HL-60 (cell line): ENCODE measurements at regions not wholly inside any gene's neighbourhood (a gene's known extent, or its start where the extent isn't known, plus 50 kb on each side); places are given as distances from the start of the nearest gene placed in this dataset.

Source experiments
- GABPA ChIP-seq: IDR thresholded peaks from 2 replicates; pipeline ENCODE4 v1.6.1; 2012; ENCODE audit warnings: low read depth
- POLR2AphosphoS5 ChIP-seq: IDR thresholded peaks from 2 replicates; pipeline ENCODE4 v1.6.1; 2012; ENCODE audit warnings: low read depth
- TF ChIP-seq, protein P1 (sequence below): IDR thresholded peaks from one replicate; pipeline ENCODE4 v1.5.1; 2011; ENCODE audit warnings: low read length, control low read depth, inconsistent platforms; ENCODE audit not compliant: insufficient read depth
- TF ChIP-seq, protein P2 (sequence below): IDR thresholded peaks from 2 replicates; pipeline ENCODE4 v1.6.1; 2012; ENCODE audit warnings: low read depth; ENCODE audit not compliant: insufficient replicate concordance

DNA sequence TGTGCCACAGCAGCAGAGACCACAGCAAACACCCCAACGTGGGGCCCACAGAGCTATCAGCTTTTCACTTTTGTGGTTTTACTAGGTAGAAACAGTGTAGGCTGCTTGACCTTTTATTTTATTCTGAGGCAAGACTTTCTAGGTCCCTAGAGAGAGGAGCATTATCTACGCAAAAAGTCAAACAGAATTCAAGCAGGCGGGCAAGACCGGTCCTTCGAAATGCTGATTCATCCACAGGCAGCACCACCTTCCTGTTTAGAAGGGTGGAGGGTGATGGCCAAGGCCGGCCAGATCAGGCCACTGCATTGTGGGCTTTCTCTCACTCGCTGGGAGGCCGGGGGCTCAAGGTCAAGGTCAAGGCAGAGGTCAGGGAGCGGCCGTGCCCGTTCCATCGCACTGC is 573.0 kb downstream of the GALR1 start:
- TF ChIP-seq, protein P1, sequence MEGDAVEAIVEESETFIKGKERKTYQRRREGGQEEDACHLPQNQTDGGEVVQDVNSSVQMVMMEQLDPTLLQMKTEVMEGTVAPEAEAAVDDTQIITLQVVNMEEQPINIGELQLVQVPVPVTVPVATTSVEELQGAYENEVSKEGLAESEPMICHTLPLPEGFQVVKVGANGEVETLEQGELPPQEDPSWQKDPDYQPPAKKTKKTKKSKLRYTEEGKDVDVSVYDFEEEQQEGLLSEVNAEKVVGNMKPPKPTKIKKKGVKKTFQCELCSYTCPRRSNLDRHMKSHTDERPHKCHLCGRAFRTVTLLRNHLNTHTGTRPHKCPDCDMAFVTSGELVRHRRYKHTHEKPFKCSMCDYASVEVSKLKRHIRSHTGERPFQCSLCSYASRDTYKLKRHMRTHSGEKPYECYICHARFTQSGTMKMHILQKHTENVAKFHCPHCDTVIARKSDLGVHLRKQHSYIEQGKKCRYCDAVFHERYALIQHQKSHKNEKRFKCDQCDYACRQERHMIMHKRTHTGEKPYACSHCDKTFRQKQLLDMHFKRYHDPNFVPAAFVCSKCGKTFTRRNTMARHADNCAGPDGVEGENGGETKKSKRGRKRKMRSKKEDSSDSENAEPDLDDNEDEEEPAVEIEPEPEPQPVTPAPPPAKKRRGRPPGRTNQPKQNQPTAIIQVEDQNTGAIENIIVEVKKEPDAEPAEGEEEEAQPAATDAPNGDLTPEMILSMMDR: no peak
- TF ChIP-seq GABPA: no peak
- no peak for TF ChIP-seq POLR2AphosphoS5
- TF ChIP-seq, protein P2, sequence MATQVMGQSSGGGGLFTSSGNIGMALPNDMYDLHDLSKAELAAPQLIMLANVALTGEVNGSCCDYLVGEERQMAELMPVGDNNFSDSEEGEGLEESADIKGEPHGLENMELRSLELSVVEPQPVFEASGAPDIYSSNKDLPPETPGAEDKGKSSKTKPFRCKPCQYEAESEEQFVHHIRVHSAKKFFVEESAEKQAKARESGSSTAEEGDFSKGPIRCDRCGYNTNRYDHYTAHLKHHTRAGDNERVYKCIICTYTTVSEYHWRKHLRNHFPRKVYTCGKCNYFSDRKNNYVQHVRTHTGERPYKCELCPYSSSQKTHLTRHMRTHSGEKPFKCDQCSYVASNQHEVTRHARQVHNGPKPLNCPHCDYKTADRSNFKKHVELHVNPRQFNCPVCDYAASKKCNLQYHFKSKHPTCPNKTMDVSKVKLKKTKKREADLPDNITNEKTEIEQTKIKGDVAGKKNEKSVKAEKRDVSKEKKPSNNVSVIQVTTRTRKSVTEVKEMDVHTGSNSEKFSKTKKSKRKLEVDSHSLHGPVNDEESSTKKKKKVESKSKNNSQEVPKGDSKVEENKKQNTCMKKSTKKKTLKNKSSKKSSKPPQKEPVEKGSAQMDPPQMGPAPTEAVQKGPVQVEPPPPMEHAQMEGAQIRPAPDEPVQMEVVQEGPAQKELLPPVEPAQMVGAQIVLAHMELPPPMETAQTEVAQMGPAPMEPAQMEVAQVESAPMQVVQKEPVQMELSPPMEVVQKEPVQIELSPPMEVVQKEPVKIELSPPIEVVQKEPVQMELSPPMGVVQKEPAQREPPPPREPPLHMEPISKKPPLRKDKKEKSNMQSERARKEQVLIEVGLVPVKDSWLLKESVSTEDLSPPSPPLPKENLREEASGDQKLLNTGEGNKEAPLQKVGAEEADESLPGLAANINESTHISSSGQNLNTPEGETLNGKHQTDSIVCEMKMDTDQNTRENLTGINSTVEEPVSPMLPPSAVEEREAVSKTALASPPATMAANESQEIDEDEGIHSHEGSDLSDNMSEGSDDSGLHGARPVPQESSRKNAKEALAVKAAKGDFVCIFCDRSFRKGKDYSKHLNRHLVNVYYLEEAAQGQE: no peak
